H1 (cell line): ENCODE measurements at regions not wholly inside any gene's neighbourhood (a gene's known extent, or its start where the extent isn't known, plus 50 kb on each side); places are given as distances from the start of the nearest gene placed in this dataset.
A peak's percentile ranks its signal among the peaks of the same experiment; 100 is the strongest.
"Not testable (repeated sequence)": the region's sequence is repeated elsewhere in the genome, so short reads cannot be mapped to it uniquely, and the experiment has no call there.

ENCODE experiments used
- CTCF ChIA-PET: fragments of 300-600 bp; sonication (Branson Sonifier 250); formaldehyde crosslinking; loops from one replicate; lab custom pipeline; 2021; ENCODE audit not compliant: partially characterized antibody; lab: Charles Lee
- POLR2A ChIA-PET: fragments of 300-600 bp; sonication (Branson Sonifier 250); formaldehyde crosslinking; loops from one replicate; lab custom pipeline; 2021; ENCODE audit warnings: inconsistent platforms; ENCODE audit not compliant: partially characterized antibody; lab: Charles Lee
- DNase-seq, 2 experiments: peaks; one replicate each; pipeline versions ENCODE4 v3.0.0 to v3.0.0-alpha.2; 2010 to 2022; ENCODE audit warnings: low spot score in 2 of 2, low read depth in 1 of 2, mixed read lengths in 1 of 2
- FAIRE-seq: peaks from 2 replicates; lab custom pipeline; 2011; peaks lifted over from hg19 to GRCh38; lab: Jason Lieb, UNC
- H2AFZ ChIP-seq: 2 replicates; pipeline ENCODE4 v1.8.1; 2012; ENCODE audit warnings: low read length, inconsistent platforms
- H2AK5ac ChIP-seq: 2 replicates; pipeline ENCODE4 v1.6.1; 2013; ENCODE audit warnings: low read depth, low read length
- H2BK120ac ChIP-seq: replicated peaks from 2 replicates; pipeline ENCODE3; 2013; ENCODE audit warnings: low read depth, low read length, inconsistent platforms
- H2BK12ac ChIP-seq: 2 replicates; pipeline ENCODE4 v1.6.1; 2013; ENCODE audit warnings: low read depth, low read length
- H2BK15ac ChIP-seq: 2 replicates; pipeline ENCODE4 v1.6.1; 2013; ENCODE audit warnings: low read length
- H2BK20ac ChIP-seq: 2 replicates; pipeline ENCODE4 v1.6.1; 2013; ENCODE audit warnings: low read length
- H2BK5ac ChIP-seq: 2 replicates; pipeline ENCODE4 v1.6.1; 2013; ENCODE audit warnings: low read depth, low read length
- H3K14ac ChIP-seq: 2 replicates; pipeline ENCODE4 v1.6.1; 2013; ENCODE audit warnings: inconsistent platforms; ENCODE audit not compliant: insufficient read length
- H3K18ac ChIP-seq: 2 replicates; pipeline ENCODE4 v1.6.1; 2013; ENCODE audit warnings: low read length; ENCODE audit errors: extremely low read depth
- H3K23ac ChIP-seq: 2 replicates; pipeline ENCODE4 v1.6.1; 2013; ENCODE audit warnings: inconsistent platforms; ENCODE audit not compliant: insufficient read length
- H3K23me2 ChIP-seq: 2 replicates; pipeline ENCODE4 v1.6.1; 2013; ENCODE audit warnings: low read depth, low read length
- H3K27ac ChIP-seq: 2 replicates; pipeline ENCODE4 v1.6.1; 2011; ENCODE audit warnings: low read depth, low read length, inconsistent platforms
- H3K27me3 ChIP-seq, 4 experiments: replicated peaks in 1 of 4; 1 replicate in 1 of 4; 2 replicates in 3 of 4; pipeline versions ENCODE4 v1.6.1 to v1.8.1; 2011 to 2013; ENCODE audit warnings: low read length in 3 of 4, mild to moderate bottlenecking in 3 of 4, inconsistent platforms in 2 of 4, mixed read lengths in 2 of 4, moderate library complexity in 1 of 4; ENCODE audit not compliant: control insufficient read depth in 3 of 4, insufficient read depth in 3 of 4; ENCODE audit errors: extremely low read depth in 1 of 4
- H3K36me3 ChIP-seq, 4 experiments: 2 replicates each; pipeline versions ENCODE4 v1.6.1 to v1.8.1; 2011 to 2013; ENCODE audit warnings: mild to moderate bottlenecking in 4 of 4, low read length in 3 of 4, moderate library complexity in 2 of 4, control low read depth in 1 of 4, inconsistent platforms in 1 of 4; ENCODE audit not compliant: insufficient read depth in 4 of 4, control insufficient read depth in 2 of 4
- H3K4ac ChIP-seq: replicated peaks from 2 replicates; pipeline ENCODE3; 2013; ENCODE audit warnings: low read length, low read depth, mixed read lengths, inconsistent platforms; ENCODE audit not compliant: insufficient read length
- H3K4me1 ChIP-seq, 4 experiments: replicated peaks in 1 of 4; 1 replicate in 1 of 4; 2 replicates in 3 of 4; pipeline versions ENCODE4 v1.6.1 to v1.8.1; 2011 to 2013; ENCODE audit warnings: low read length in 3 of 4, inconsistent platforms in 2 of 4, mixed read lengths in 1 of 4; ENCODE audit not compliant: insufficient read depth in 4 of 4, control insufficient read depth in 3 of 4
- H3K4me2 ChIP-seq, 2 experiments: 2 replicates each; pipeline versions ENCODE4 v1.6.1 to v1.8.1; 2011 to 2013; ENCODE audit warnings: low read depth in 2 of 2, low read length in 2 of 2, control low read depth in 1 of 2, inconsistent platforms in 1 of 2, mild to moderate bottlenecking in 1 of 2; ENCODE audit not compliant: insufficient read depth in 1 of 2
- H3K4me3 ChIP-seq, 4 experiments: fragments of 200-600, 300-600 bp in 1 of 4; sonication (generic), shearing (Covaris generic), sonication (Bioruptor Twin) in 1 of 4; 2 replicates each; pipeline versions ENCODE4 v1.5.1 to v1.8.1; 2011 to 2016; ENCODE audit warnings: low read length in 4 of 4, low read depth in 3 of 4, control low read depth in 2 of 4, inconsistent platforms in 2 of 4, mild to moderate bottlenecking in 2 of 4, mixed read lengths in 1 of 4, moderate library complexity in 1 of 4; ENCODE audit not compliant: insufficient read depth in 2 of 4; ENCODE audit errors: extremely low read depth in 1 of 4
- H3K56ac ChIP-seq: replicated peaks from 2 replicates; pipeline ENCODE3; 2013; ENCODE audit warnings: low read depth, mild to moderate bottlenecking, mixed read lengths, low read length, inconsistent platforms; ENCODE audit not compliant: insufficient read length
- H3K79me1 ChIP-seq: 2 replicates; pipeline ENCODE4 v1.6.1; 2013; ENCODE audit warnings: low read depth, low read length, control low read depth
- H3K79me2 ChIP-seq, 2 experiments: 2 replicates each; pipeline versions ENCODE4 v1.6.1 to v1.8.1; 2012 to 2013; ENCODE audit warnings: low read length in 2 of 2, mild to moderate bottlenecking in 2 of 2, inconsistent platforms in 1 of 2; ENCODE audit not compliant: insufficient read depth in 2 of 2, control insufficient read depth in 1 of 2
- H3K9ac ChIP-seq, 4 experiments: replicated peaks in 1 of 4; 1 replicate in 1 of 4; 2 replicates in 3 of 4; pipeline versions ENCODE4 v1.6.1 to v1.8.1; 2011 to 2013; ENCODE audit warnings: low read depth in 3 of 4, low read length in 3 of 4, control low read depth in 2 of 4, mild to moderate bottlenecking in 2 of 4, moderate library complexity in 2 of 4, inconsistent platforms in 1 of 4; ENCODE audit errors: extremely low read depth in 1 of 4
- H3K9me3 ChIP-seq, 2 experiments: 2 replicates each; pipeline versions ENCODE4 v1.6.1 to v1.8.1; 2012 to 2013; ENCODE audit warnings: mild to moderate bottlenecking in 2 of 2, moderate library complexity in 2 of 2, control low read depth in 1 of 2, inconsistent platforms in 1 of 2, low read depth in 1 of 2, low read length in 1 of 2, mixed read lengths in 1 of 2; ENCODE audit not compliant: insufficient read depth in 2 of 2
- H4K20me1 ChIP-seq, 2 experiments: replicated peaks in 1 of 2; 2 replicates each; pipeline versions ENCODE3 to v1.8.1; 2011 to 2013; ENCODE audit warnings: inconsistent platforms in 2 of 2, low read length in 2 of 2, mild to moderate bottlenecking in 1 of 2; ENCODE audit not compliant: insufficient read depth in 2 of 2, control insufficient read depth in 1 of 2
- H4K5ac ChIP-seq: 2 replicates; pipeline ENCODE4 v1.6.1; 2013; ENCODE audit warnings: low read length, low read depth, mixed read lengths, inconsistent platforms; ENCODE audit not compliant: insufficient read length
- H4K8ac ChIP-seq: 2 replicates; pipeline ENCODE4 v1.8.0; 2013; ENCODE audit warnings: mild to moderate bottlenecking, moderate library complexity, low read length, inconsistent platforms; ENCODE audit not compliant: insufficient read depth; ENCODE audit errors: extremely low read depth
- H4K91ac ChIP-seq: replicated peaks from 2 replicates; pipeline ENCODE3; 2013; ENCODE audit warnings: low read length, mixed read lengths, inconsistent platforms; ENCODE audit not compliant: insufficient read length
- BACH1 ChIP-seq: IDR thresholded peaks from 2 replicates; pipeline ENCODE4 v1.6.1; 2012; ENCODE audit warnings: low read length, improper control_type of control experiment
- YY1 ChIP-seq: IDR thresholded peaks from 2 replicates; pipeline ENCODE4 v1.6.1; 2011; ENCODE audit warnings: low read depth, mild to moderate bottlenecking, low read length
- WGBS, 2 experiments: shearing (Covaris generic) in 1 of 2; methylation state at CpG; one replicate each; pipeline versions ENCODE4 v1.1.6 to v1.1.7; 2013 to 2015; ENCODE audit warnings: low lambda C conversion rate in 2 of 2, mixed read lengths in 2 of 2, inconsistent platforms in 1 of 2, low coverage in 1 of 2, missing lambda C conversion rate in 1 of 2; ENCODE audit not compliant: insufficient replicate concordance in 2 of 2, insufficient coverage in 1 of 2, insufficient read length in 1 of 2; ENCODE audit errors: extremely low coverage in 1 of 2, missing lambda C conversion rate in 1 of 2; 5-methylcytosine and 5-hydroxymethylcytosine counted together

DNA sequence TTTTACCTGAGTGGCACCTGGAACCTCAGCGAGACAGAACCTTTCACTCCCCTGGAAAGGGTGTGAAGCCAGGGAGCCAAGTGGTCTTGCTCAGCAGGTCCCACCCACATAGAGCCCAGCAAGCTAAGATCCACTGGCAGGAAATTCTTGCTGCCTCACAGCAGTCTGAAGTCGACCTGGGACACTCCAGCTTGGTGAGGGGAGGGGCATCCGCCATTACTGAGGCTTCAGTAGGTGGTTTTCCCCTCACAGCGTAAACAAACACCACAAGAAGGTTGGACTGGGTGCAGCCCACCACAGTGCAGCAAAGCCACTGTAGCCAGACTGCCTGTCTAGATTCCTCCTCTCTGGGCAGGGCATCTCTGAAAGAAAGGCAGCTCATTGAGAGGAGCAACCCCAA lies 134.7 kb upstream of the RSPO3 start:
- H3K4me2 ChIP-seq: no peak overlapping the region
- peak overlapping the region; percentile 95 for H2AFZ ChIP-seq
- no peak overlapping the region for H3K14ac ChIP-seq
- no peak overlapping the region for H2AK5ac ChIP-seq
- POLR2A ChIA-PET: no interaction called here
- no peak overlapping the region for H2BK120ac ChIP-seq
- H3K9ac ChIP-seq: no peak overlapping the region
- H3K56ac ChIP-seq: no peak overlapping the region
- TF ChIP-seq YY1 (peak; percentile 71; the same call in 1 of the 2 replicates), BACH1 (no peak)
- no peak overlapping the region for H3K4ac ChIP-seq
- H4K91ac ChIP-seq: no peak overlapping the region
- no peak overlapping the region for H4K5ac ChIP-seq
- H4K8ac ChIP-seq: peak overlapping the region; percentile 81; the same call in 1 of the 2 replicates
- H3K18ac ChIP-seq: peak overlapping the region; percentile 48
- no peaks in the 10 kb centered on the region for H3K4me1 ChIP-seq
- H3K27ac ChIP-seq: no peak overlapping the region; the same call in 1 of the 2 replicates
- H3K79me1 ChIP-seq: no peaks in the 10 kb centered on the region
- no peak overlapping the region for H2BK5ac ChIP-seq
- DNase-seq (peak in 1 of 2 experiments; percentile 45), FAIRE-seq (no peak)
- H2BK15ac ChIP-seq: no peak overlapping the region
- no peaks in the 10 kb centered on the region for H3K9me3 ChIP-seq
- CTCF ChIA-PET: no interaction called here
- no peaks in the 10 kb centered on the region for H3K79me2 ChIP-seq
- H3K27me3 ChIP-seq: no peaks in the 10 kb centered on the region
- no peak overlapping the region for H2BK12ac ChIP-seq
- WGBS, 2 experiments: 83% methylated on average over 4 of the region's 4 CpGs; no CpG with 5 or more reads in 1 of the 2 experiments
- H3K23ac ChIP-seq: no peak overlapping the region
- H4K20me1 ChIP-seq: no peaks in the 10 kb centered on the region
- H2BK20ac ChIP-seq: no peak overlapping the region; the same call in 1 of the 2 replicates
- H3K36me3 ChIP-seq: no peaks in the 10 kb centered on the region
- no peak overlapping the region for H3K4me3 ChIP-seq
- no peaks in the 10 kb centered on the region for H3K23me2 ChIP-seq

DNA sequence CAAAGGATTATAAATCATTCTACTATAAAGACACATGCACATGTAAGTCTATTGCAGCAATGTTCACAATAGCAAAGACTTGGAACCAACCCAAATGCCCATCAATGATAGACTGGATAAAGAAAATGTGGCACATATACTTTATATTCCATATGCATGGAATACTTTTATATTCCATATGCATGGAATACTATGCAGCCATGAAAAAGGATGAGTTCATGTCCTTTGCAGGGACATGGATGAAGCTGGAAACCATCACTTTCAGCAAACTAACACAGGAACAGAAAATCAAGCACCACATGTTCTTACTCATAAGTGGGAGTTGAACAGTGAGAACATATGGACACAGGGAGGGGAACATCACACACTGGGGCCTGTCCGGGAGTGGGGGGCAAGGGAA lies 130.3 kb upstream of the RSPO3 start:
- H4K8ac ChIP-seq, H3K14ac ChIP-seq, H3K79me1 ChIP-seq, H3K36me3 ChIP-seq, H2BK120ac ChIP-seq, H3K4me2 ChIP-seq, H3K27me3 ChIP-seq, H2AK5ac ChIP-seq, H4K20me1 ChIP-seq, H4K91ac ChIP-seq, H3K23me2 ChIP-seq, H3K27ac ChIP-seq, FAIRE-seq, H2BK20ac ChIP-seq, H3K23ac ChIP-seq, H2AFZ ChIP-seq, H3K4ac ChIP-seq, H3K9me3 ChIP-seq, H2BK5ac ChIP-seq, DNase-seq, H3K18ac ChIP-seq, H3K4me1 ChIP-seq, H4K5ac ChIP-seq, CTCF ChIA-PET, H2BK12ac ChIP-seq, H3K9ac ChIP-seq, H3K79me2 ChIP-seq, H2BK15ac ChIP-seq, H3K56ac ChIP-seq, POLR2A ChIA-PET, H3K4me3 ChIP-seq: not testable (repeated sequence)
- 94% methylated on average over 1 of the region's 1 CpG; no CpG with 5 or more reads in 1 of the 2 experiments for WGBS, 2 experiments
